ENCODE measurements at regions not wholly inside any gene's neighbourhood (a gene's known extent, or its start where the extent isn't known, plus 50 kb on each side); places are given as distances from the start of the nearest gene placed in this dataset.

- Histone ChIP-seq H3K27me3 (ENCODE audit: insufficient read depth, low read length, poor library complexity) (no peaks in the 10 kb centered on the region), H2AFZ (ENCODE audit: low read depth, low read length) (no peak overlapping the region), H3K36me3 (ENCODE audit: insufficient read depth, low read length) (no peaks in the 10 kb centered on the region), H3K4me1 (ENCODE audit: insufficient read depth, low read length) (no peaks in the 10 kb centered on the region), H3K4me3 (ENCODE audit: low read depth in 1 of 2, low read length in 2 of 2) (no peak overlapping the region), H3K4me2 (ENCODE audit: insufficient read depth, low read length) (no peak overlapping the region), H4K20me1 (ENCODE audit: insufficient read depth, low read length) (no peaks in the 10 kb centered on the region), H3K79me2 (ENCODE audit: insufficient read depth, low read length) (no peaks in the 10 kb centered on the region), H3K9me3 (ENCODE audit: insufficient read depth, low read length, severe bottlenecking) (peaks cover 15% of the 10 kb centered on the region), H3K9ac (ENCODE audit: low read depth, low read length) (no peak overlapping the region), H3K27ac (ENCODE audit: low read length) (no peak overlapping the region)
- DNase-seq (no peak), ATAC-seq (ENCODE audit: insufficient read depth, low read depth) (no peak)
- TF ChIP-seq CTCF (IDR thresholded peaks at IDR 0.05; ENCODE audit: borderline replicate concordance, extremely low read depth, low read length, poor library complexity, severe bottlenecking) (no peak), EZH2 (IDR thresholded peaks at IDR 0.05; ENCODE audit: borderline replicate concordance, low read depth, low read length, severe bottlenecking) (no peak)
These were observed 200.9 kb downstream of the ICE1 start for GRCh38 chr5:5623397-5623796.

GRCh38 chr5:5622806-5623205 lies 200.3 kb downstream of the ICE1 start:
- Histone ChIP-seq H3K36me3 (ENCODE audit: insufficient read depth, low read length) (no peaks in the 10 kb centered on the region), H3K4me2 (ENCODE audit: insufficient read depth, low read length) (no peak overlapping the region), H3K9me3 (ENCODE audit: insufficient read depth, low read length, severe bottlenecking) (peaks cover 15% of the 10 kb centered on the region), H3K4me1 (ENCODE audit: insufficient read depth, low read length) (no peaks in the 10 kb centered on the region), H3K27me3 (ENCODE audit: insufficient read depth, low read length, poor library complexity) (no peaks in the 10 kb centered on the region), H2AFZ (ENCODE audit: low read depth, low read length) (no peak overlapping the region), H3K9ac (ENCODE audit: low read depth, low read length) (no peak overlapping the region), H3K27ac (ENCODE audit: low read length) (no peak overlapping the region), H3K79me2 (ENCODE audit: insufficient read depth, low read length) (no peaks in the 10 kb centered on the region), H3K4me3 (ENCODE audit: low read depth in 1 of 2, low read length in 2 of 2) (no peak overlapping the region), H4K20me1 (ENCODE audit: insufficient read depth, low read length) (no peaks in the 10 kb centered on the region)
- DNase-seq (no peak), ATAC-seq (ENCODE audit: insufficient read depth, low read depth) (no peak)
- no peak for TF ChIP-seq CTCF (IDR thresholded peaks at IDR 0.05; ENCODE audit: borderline replicate concordance, extremely low read depth, low read length, poor library complexity, severe bottlenecking)
- no peak for TF ChIP-seq EZH2 (IDR thresholded peaks at IDR 0.05; ENCODE audit: borderline replicate concordance, low read depth, low read length, severe bottlenecking)

GRCh38 chr5:5619546-5619945 lies 197.1 kb downstream of the ICE1 start:
- Histone ChIP-seq H3K27ac (ENCODE audit: low read length) (no peak overlapping the region), H3K4me2 (ENCODE audit: insufficient read depth, low read length) (no peak overlapping the region), H3K4me1 (ENCODE audit: insufficient read depth, low read length) (no peaks in the 10 kb centered on the region), H3K36me3 (ENCODE audit: insufficient read depth, low read length) (no peaks in the 10 kb centered on the region), H3K4me3 (ENCODE audit: low read depth in 1 of 2, low read length in 2 of 2) (no peak overlapping the region), H2AFZ (ENCODE audit: low read depth, low read length) (no peak overlapping the region), H3K9ac (ENCODE audit: low read depth, low read length) (no peak overlapping the region), H3K9me3 (ENCODE audit: insufficient read depth, low read length, severe bottlenecking) (peaks cover 11% of the 10 kb centered on the region), H3K79me2 (ENCODE audit: insufficient read depth, low read length) (no peaks in the 10 kb centered on the region), H3K27me3 (ENCODE audit: insufficient read depth, low read length, poor library complexity) (no peaks in the 10 kb centered on the region), H4K20me1 (ENCODE audit: insufficient read depth, low read length) (no peaks in the 10 kb centered on the region)
- no peak for TF ChIP-seq EZH2 (IDR thresholded peaks at IDR 0.05; ENCODE audit: borderline replicate concordance, low read depth, low read length, severe bottlenecking)
- no peak for TF ChIP-seq CTCF (IDR thresholded peaks at IDR 0.05; ENCODE audit: borderline replicate concordance, extremely low read depth, low read length, poor library complexity, severe bottlenecking)
- DNase-seq: no peak
- ATAC-seq (ENCODE audit: insufficient read depth, low read depth): no peak

- H3K4me2 ChIP-seq (ENCODE audit: insufficient read depth, low read length): no peak overlapping the region
- no peak overlapping the region for H3K27ac ChIP-seq (ENCODE audit: low read length)
- H3K27me3 ChIP-seq (ENCODE audit: insufficient read depth, low read length, poor library complexity): no peaks in the 10 kb centered on the region
- no peak for DNase-seq
- ATAC-seq (ENCODE audit: insufficient read depth, low read depth): no peak
- TF ChIP-seq CTCF (IDR thresholded peaks at IDR 0.05; ENCODE audit: borderline replicate concordance, extremely low read depth, low read length, poor library complexity, severe bottlenecking): no peak
- no peak for TF ChIP-seq EZH2 (IDR thresholded peaks at IDR 0.05; ENCODE audit: borderline replicate concordance, low read depth, low read length, severe bottlenecking)
- no peaks in the 10 kb centered on the region for H3K4me1 ChIP-seq (ENCODE audit: insufficient read depth, low read length)
- H3K79me2 ChIP-seq (ENCODE audit: insufficient read depth, low read length): no peaks in the 10 kb centered on the region
- H3K9me3 ChIP-seq (ENCODE audit: insufficient read depth, low read length, severe bottlenecking): no peaks in the 10 kb centered on the region
- no peak overlapping the region for H2AFZ ChIP-seq (ENCODE audit: low read depth, low read length)
- no peaks in the 10 kb centered on the region for H4K20me1 ChIP-seq (ENCODE audit: insufficient read depth, low read length)
- no peak overlapping the region for H3K9ac ChIP-seq (ENCODE audit: low read depth, low read length)
- H3K36me3 ChIP-seq (ENCODE audit: insufficient read depth, low read length): no peaks in the 10 kb centered on the region
- H3K4me3 ChIP-seq (ENCODE audit: low read depth in 1 of 2, low read length in 2 of 2): no peak overlapping the region
These were observed 194.5 kb downstream of the ICE1 start for GRCh38 chr5:5617024-5617423.
